G401 (cell line): ENCODE measurements at regions not wholly inside any gene's neighbourhood (a gene's known extent, or its start where the extent isn't known, plus 50 kb on each side); places are given as distances from the start of the nearest gene placed in this dataset.

Experiments used
- DNase-seq: peaks from one replicate; pipeline ENCODE4 v3.0.0-alpha.2; 2015; ENCODE audit warnings: low spot score
- in situ Hi-C: cut with HindIII; loops from 2 replicates; pipeline ENCODE4 v1.10.0; 2016; ENCODE audit warnings: low sequenced_read_pairs, mixed read lengths

GRCh38 chr14:65946494-65946893, 534.0 kb downstream of the FUT8 start:
- DNase-seq, result no peak
- in situ Hi-C loops, result no loop called here

- in situ Hi-C loops, result no loop called here
- no peak for DNase-seq
These were observed 535.8 kb downstream of the FUT8 start for GRCh38 chr14:65948302-65948701.

GRCh38 chr14:65949711-65950516, 536.3 kb upstream of the CCDC196 start:
- in situ Hi-C loops, result no loop called here
- DNase-seq, result peak; percentile 84

GRCh38 chr14:65954942-65955341, 531.2 kb upstream of the CCDC196 start:
- in situ Hi-C loops, result no loop called here
- no peak for DNase-seq

- no peak for DNase-seq
- in situ Hi-C loops, result no loop called here
These were observed 528.5 kb upstream of the CCDC196 start for GRCh38 chr14:65957631-65958205.

GRCh38 chr14:65958664-65959562, 527.3 kb upstream of the CCDC196 start:
- in situ Hi-C loops, result no loop called here

GRCh38 chr14:65959563-65960024, 526.6 kb upstream of the CCDC196 start:
- in situ Hi-C loops, result no loop called here

More at GRCh38 chr14:65958664-65959562, 527.3 kb upstream of the CCDC196 start:
- peak; percentile 79 for DNase-seq

GRCh38 chr14:65961004-65961403, 525.2 kb upstream of the CCDC196 start:
- in situ Hi-C loops, result no loop called here
- no peak for DNase-seq

More at GRCh38 chr14:65959563-65960024, 526.6 kb upstream of the CCDC196 start:
- no peak for DNase-seq

GRCh38 chr14:65962952-65963351, 523.2 kb upstream of the CCDC196 start:
- no peak for DNase-seq
- in situ Hi-C loops, result no loop called here

GRCh38 chr14:65964366-65964765, 521.8 kb upstream of the CCDC196 start:
- no peak for DNase-seq
- in situ Hi-C loops, result no loop called here

- no peak for DNase-seq
- in situ Hi-C loops, result no loop called here
These were observed 520.0 kb upstream of the CCDC196 start for GRCh38 chr14:65966188-65966587.

- no peak for DNase-seq
- in situ Hi-C loops, result no loop called here
These were observed 513.8 kb upstream of the CCDC196 start for GRCh38 chr14:65972346-65972870.

GRCh38 chr14:65972891-65973290, 513.3 kb upstream of the CCDC196 start:
- DNase-seq, result no peak
- in situ Hi-C loops, result no loop called here

GRCh38 chr14:65975865-65976264, 510.3 kb upstream of the CCDC196 start:
- in situ Hi-C loops, result no loop called here
- DNase-seq, result no peak

GRCh38 chr14:65976761-65977404, 509.3 kb upstream of the CCDC196 start:
- DNase-seq, result no peak
- in situ Hi-C loops, result no loop called here

GRCh38 chr14:65981192-65981843, 504.9 kb upstream of the CCDC196 start:
- DNase-seq, result peak; percentile 33
- in situ Hi-C loops, result no loop called here

- in situ Hi-C loops, result no loop called here
These were observed 500.1 kb upstream of the CCDC196 start for GRCh38 chr14:65986041-65986440.

GRCh38 chr14:65989981-65990380, 496.2 kb upstream of the CCDC196 start:
- in situ Hi-C loops, result no loop called here
- no peak for DNase-seq

More at GRCh38 chr14:65986041-65986440, 500.1 kb upstream of the CCDC196 start:
- DNase-seq, result no peak
